ENCODE measurements at regions not wholly inside any gene's neighbourhood (a gene's known extent, or its start where the extent isn't known, plus 50 kb on each side); places are given as distances from the start of the nearest gene placed in this dataset.
"Not testable (repeated sequence)": the region's sequence is repeated elsewhere in the genome, so short reads cannot be mapped to it uniquely, and the experiment has no call there.

DNA sequence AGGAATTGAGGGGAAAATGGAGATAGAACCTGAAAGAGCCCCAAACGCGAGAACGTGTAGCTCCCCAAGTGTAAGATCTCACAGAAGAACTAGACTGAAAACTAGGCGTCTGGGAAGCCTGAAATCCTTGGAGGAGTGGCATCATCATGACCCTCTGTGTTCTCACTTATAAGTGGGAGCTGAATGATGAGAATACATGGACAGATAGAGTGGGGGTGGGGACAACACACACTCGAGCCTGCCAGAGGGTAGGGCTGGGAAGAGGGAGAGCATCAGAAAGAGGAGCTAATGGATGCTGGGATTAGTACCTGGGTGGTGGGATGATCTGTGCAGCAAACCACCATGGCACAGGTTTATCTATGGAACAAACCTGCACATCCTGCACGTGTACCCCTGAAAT is 258.7 kb upstream of the NOTCH2NLA start:
- not testable (repeated sequence) for DNase-seq

DNA sequence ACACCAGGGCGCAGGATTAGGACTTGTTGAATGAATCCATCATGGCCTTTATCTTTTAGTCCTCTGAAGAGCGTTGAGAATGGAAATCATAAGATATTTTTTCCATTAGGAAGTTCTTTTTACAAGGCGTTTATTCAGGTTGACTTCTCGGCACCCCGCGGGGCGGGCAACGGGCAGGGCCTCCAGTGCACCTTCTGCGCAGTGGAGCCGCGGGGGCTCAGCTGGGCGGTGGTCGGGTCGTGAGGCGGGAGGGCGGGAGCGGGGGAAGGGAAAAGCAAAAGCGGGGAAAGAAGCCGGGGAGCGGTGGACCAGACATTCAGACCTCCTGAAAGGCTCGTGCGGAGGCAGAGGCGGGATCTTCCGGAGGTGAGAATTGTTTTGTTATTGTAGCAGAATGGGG is 258.3 kb upstream of the NOTCH2NLA start:
- DNase-seq: not testable (repeated sequence)

DNA sequence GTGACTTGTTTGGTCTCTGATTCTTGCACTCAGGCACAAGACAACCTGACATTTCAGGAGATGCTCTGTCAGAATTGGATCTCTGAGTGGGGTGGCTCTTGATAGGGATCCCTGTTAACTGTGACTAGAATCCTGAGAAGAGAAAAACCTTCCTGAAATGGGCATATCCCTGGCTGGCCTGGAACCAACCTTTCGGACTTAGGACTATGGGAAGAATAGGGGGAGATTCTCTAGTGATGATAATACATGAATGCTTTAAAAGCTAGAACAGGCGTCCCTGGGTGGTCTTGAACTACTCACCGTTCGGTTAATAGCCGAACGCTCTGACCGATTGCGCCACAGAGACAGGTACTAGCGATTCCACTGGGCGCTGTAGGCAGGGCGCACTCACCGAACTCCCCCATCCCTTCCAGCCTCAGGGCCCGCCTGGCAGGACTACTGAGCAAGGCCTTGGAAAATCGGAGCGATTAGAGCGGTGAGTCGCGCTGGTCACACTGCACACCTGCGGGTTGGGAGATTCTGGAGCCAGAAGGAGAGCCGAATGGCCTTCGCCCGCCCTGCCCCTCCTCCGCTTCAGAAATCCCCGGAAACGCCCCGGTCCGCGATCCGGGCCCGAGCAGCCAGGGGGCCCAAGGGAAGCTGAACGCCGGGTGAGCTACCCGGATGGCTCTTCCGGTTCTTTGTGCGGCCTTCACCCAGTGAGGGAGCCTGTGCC is 257.6 kb upstream of the NOTCH2NLA start:
- DNase-seq: not testable (repeated sequence)

DNA sequence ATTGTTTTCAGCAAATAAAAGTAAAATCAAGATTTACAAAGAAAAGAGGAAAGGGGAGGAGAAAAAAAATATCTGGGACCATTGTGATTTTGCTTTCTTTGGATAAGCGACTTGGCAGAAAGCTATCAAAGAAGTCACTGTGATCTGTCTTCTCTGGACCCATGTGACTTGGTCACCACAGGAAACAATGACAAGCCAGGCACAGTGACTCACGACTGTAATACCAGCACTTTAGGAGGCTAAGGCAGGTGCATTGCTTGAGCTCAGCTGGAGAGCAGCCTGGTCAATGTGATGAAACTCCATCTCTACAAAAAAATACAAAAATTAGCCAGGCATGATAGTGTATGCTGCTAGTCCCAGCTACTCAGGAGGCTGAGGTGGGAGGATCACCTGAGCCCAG is 255.4 kb upstream of the NOTCH2NLA start:
- DNase-seq: not testable (repeated sequence)

DNA sequence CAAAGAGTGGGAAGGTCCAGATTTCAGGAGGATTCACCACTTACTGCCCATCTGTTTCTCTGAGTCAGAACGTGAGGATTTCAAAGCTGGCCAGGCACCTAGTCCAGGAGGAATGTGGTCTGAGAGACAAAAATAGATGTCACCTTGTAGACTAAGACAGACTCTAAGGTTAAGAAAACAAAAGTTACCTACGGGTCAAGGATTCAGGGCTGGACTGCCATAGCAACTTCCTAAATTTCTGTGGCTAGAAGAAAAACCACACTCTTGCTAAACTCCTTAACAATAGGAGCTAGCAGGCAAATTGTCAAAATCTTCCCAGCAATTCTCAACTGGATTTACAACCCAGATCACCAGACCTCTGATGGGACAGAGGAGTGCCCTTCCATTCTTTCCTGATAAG is 250.4 kb upstream of the NOTCH2NLA start:
- DNase-seq: not testable (repeated sequence)

DNA sequence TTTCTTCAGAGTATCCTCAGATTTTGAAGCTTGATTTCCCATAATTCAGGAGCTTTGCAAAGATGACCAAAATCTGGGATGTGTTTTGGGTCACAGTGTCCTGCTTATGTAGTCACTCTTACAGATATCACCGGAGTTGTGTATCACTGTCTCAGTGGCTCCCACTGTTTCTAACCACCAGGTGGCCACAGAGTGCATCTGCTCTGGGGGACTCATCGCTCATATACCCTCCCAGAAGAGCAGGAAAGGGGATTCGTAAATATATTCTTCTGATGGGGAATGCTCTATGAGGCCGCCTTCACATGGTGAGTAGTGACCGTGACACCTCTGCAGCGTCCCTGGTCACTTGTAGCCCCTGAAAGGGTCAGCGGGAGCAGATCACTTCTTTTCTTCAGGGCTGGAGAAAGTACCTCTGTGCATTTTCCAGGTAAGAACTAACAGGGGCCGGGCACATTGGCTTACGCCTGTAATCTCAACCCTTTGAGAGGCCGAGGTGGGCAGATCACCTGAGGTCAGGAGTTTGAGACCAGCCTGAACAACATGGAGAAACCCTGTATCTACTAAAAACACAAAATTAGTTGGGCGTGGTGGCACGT is 249.4 kb upstream of the NOTCH2NLA start:
- not testable (repeated sequence) for DNase-seq

DNA sequence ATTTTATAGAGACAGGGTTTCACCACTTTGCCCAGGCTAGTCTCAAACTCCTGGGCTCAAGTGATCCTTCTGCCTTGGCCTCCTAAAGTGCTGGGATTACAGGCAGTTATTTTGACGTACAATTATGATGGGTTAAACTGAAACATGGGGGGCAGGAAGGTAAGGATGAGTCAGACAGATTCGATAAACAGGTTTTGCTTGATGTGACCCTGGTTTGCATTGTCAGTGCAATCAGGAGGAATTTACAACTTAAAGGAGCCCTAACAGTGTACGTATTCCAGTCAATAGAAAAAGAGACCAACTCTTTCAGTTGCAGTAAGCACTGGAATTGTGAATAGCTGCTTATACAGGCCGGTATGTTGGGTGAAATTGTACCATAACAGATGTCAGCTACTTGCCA is 246.3 kb upstream of the NOTCH2NLA start:
- not testable (repeated sequence) for DNase-seq

DNA sequence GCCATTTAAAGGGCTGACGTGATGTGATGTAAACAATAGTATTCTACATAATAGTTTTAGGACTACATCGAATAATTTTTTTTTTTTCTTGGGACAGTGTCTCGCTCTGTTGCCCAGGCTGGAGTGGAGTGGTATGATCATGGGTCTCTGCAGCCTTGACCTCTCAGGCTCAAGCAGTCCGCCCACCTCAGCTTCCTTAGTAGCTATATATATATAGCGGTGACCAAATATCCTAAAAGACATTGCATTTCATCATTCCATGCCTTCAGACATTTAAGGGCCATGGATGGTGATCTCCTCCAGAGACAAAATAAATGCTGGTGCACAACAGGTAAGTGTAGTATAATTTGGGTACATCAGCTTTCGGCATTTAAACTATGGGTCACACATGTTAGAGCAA is 245.4 kb upstream of the NOTCH2NLA start:
- DNase-seq: not testable (repeated sequence)

DNA sequence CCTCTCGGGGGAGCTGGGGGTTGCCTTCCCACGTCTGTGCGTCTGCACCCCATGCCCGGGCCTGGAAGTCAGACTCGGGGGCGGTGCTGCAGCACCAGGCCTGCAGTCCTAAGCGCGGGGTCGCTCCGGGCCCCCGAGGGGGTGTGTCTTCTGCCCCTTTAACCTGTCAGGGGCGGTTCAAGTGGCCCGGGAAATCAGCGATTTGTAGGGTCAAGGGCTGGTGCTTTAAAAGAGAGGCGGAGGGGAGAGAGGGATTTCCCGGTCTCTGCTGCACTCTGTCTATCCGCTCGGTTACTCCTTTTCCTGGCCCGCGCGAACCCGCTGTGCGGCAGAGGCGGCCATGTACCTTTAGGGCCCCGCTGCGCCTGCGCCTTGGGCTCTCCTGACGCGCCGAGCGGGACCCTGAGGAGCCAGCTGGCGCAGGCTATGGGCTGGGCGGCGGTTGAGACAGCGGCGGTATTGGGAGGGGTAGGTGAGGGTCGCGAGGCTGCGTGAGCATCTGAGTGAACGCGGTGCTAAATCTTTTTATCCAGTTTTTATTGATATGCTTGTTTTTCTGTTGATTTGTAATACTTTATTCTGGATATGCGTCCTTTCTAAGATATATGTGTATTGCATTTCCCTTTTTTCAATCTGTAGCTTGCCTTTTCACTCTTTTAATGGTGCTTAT is 243.5 kb upstream of the NOTCH2NLA start:
- not testable (repeated sequence) for DNase-seq

DNA sequence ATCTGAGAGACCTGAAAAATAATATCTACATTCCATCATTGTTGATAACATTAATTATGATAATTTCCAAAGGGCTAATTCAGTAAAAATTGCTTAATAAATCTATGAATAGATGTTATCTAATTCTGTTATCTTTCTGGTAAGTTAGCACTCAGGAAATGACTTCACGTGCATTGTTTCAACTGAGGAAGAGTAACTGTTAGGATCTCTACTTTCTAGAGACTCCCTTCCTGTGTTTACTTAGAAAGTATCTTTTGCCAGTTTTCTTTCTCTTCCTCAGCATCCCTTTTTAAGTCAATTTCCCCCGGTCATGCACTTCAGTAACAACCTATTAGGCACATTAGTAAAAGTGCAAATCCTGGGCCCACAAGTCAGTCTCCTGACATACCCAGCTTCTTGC is 231.1 kb upstream of the NOTCH2NLA start:
- DNase-seq: not testable (repeated sequence)

DNA sequence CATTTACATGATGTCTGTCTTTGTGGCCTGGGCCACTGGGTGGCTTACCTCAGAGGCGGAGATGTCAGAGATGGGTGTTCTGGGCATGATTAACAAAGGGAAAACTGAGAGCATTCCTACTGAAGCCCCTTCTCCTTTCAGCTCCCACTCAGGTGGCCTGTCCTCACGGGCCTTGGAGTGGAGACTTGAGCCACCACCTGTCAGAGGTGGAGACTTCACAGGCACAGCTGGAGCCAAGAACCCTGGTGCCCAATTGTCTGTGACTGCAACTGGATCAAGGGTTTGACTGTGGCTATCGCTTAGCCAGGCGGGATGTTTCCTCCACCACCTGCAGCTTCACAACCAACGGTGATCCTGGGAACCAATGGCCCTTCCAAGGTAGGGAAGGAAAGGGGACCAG is 230.5 kb upstream of the NOTCH2NLA start:
- DNase-seq: not testable (repeated sequence)

DNA sequence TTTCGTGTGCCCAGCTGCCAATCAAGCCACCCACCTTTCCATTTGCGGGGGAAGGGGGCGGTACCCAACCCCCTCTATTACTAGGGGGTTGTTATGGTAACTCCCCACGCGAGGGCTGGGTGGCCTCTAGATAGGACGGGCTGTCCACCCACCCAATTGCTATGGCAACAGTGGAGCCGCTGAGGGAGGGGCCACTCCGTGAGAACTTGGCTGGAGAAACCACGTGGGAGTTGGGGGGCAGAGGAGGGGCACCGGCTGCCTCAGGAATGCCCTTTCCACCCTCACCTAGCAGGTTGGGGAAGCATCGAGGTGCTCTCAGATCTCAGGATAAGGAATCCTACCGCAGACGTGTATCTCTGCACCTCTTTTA is 220.0 kb upstream of the NOTCH2NLA start:
- not testable (repeated sequence) for DNase-seq

DNA sequence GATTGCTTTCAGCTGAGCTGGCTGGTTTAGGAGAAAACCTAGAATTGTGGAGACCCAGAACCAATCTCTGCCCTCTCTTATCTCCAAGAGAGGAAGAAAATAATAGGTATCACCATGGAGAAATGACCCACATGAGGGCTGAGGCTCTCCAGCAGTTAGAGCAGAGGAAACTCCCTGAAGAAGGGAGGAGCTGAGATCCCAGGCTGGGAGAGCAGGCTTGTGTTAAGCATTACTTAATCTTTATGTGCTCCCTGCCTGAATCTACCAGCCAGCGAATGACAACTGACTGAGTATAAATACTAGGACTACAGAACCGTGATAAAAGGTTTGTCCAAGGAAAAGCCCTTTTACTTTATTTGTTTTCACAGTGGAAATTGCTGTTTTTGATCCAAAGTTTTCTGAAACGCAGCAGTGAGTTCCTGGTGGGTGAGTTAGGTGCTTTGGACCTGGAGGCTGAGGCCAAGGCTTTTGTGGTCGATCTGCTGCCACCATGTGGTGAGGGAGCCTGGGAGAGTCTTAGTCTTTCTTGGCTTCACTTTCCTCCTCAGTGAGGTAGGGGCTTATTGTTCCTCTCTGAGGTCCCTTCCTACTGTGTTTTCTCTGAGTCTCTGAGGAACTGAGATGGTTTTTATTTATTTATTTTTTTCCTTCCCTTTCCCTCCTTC is 219.5 kb upstream of the NOTCH2NLA start:
- not testable (repeated sequence) for DNase-seq

DNA sequence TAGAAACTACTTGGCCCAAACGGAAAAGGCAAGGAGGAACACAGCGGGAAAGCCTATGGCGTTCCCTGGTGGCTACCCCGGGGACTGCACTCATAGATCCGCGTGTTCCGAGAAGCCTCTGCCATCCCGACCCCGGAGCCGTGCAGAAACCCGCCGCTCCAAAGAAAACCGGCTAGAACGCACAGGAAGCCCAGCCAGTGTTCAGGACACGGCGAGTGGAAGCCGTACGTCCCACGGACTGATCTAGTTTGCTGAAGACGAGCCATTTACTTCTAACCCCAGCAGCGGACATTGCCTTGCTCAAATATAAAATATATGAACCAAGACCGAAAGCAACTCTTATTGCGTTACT is 215.0 kb upstream of the NOTCH2NLA start:
- not testable (repeated sequence) for DNase-seq

DNA sequence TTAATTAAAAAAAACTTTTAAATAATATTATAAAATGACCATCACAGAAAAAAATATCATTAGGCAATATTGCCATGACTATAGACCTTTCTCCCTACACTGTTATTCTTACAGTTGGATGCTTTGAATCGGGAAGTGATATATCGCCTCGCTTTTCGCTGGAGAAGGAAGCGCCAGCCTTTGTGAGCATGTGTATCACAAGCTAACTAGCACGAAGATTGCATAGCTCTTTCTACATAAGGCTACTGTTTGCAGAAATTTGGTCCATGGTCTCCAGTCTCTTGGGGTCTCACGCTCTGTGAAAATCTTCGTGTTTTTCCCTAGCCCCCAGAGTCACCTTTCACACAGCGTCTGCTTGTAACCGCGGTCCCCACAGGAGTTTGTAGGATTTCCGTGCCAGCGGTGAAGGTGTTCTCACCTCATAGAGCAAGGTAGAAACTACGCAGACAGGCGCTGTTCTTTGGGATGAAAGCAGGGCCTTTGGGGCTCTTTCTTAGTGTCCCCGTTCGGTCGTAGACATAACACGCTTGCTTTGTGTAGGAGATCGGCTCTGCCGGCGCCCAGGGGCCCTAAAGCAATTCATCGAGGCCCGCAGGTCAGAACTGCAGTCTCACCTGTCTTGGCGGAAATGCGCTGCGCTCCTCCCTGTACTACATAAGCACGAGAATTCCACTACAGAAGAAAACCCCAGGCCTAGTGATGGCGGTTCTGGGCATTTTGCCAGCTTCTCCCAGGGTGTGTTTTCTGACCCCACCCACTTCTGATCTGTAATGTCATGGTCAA is 214.5 kb upstream of the NOTCH2NLA start:
- not testable (repeated sequence) for DNase-seq

DNA sequence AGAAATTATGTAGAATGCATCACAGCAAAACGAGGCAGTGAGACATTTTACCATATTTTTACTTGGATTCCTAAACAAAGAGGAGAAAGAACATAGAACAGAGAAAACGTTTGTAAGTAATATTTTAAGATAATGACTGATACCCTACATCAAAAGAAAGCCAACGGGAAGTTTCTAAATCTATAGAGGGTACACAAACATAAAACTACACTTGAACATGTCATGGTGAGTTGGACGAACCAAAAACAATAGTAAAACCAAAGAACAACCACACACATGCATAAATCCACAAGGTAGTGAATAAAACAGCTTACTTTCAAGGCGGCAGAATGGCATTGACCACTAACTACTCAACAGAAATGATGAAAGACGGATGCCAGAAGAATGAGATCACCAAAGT is 209.7 kb upstream of the NOTCH2NLA start:
- DNase-seq: not testable (repeated sequence)

DNA sequence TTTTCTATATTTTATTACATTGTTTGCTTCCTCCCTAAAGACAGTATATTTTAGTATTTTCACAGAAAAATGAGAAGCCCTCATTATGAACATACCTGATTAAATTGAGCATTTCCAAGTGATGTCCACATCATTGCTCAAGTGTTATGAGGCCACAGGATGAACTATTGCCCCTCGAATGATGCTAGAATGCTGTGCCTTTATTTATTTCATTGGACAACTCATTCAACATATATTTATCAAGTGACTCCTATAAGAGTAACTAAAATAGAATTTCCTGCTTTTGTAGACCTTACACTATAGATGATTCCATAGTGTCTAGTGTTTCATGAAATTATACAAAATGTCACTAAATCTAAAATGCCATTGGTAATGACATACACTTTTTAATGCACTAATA is 187.8 kb upstream of the NOTCH2NLA start:
- DNase-seq: not testable (repeated sequence)

DNA sequence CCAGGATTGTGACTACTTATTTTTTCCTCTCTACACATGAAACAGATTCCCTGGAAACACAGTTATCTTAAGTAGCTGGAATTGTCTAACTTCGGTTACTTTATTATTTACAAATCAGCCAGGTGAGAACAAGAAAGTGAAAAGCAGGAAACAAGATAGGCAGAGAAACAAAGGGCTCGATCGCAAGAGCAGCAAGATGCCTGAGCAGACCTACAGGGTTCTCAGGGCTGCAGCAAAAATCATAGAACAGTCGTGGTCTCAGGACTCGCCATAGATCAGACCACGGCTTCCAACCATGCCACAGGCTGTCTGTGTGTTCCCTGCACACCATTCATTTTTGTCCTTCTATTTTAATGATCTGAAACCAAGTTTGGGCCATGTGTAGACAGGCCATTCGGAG is 186.2 kb upstream of the NOTCH2NLA start:
- DNase-seq: not testable (repeated sequence)

DNA sequence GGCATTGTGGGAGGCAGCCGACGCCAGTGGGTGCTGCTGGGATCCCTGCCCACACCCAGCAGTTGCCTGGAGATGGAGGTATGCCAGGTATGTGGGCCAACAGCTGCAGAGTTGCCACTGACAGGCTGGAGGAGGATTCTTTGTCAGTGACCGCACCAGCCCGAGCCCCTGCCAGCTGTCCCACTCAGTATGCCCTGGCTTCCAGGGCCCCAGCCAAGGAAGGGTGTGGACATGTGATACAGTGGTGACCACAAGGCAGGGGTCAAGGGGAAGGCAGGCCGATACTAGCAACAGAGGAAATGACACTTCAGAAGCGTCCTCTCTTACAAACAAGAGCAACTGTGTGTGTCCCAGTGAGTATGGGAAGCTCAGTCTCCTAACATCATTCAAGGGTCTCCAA is 185.1 kb upstream of the NOTCH2NLA start:
- not testable (repeated sequence) for DNase-seq

DNA sequence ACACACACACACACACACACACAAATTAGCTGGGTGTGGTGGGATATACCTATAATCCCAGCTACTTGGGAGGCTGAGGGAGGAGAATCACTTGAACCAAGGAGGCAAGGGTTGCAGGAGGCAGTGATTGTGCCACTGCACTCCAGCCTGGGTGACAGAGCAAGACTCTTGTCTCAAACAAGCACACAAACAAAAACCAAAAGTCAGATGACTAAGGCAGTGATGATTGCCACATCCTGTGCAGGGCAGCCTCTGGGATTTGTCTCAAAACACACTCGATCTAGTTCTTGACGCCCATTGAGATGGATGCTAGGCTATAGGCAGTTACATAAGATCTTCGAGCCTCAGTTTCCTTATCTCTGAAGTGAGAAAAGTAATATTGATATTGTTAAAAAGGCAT is 183.1 kb upstream of the NOTCH2NLA start:
- not testable (repeated sequence) for DNase-seq

DNA sequence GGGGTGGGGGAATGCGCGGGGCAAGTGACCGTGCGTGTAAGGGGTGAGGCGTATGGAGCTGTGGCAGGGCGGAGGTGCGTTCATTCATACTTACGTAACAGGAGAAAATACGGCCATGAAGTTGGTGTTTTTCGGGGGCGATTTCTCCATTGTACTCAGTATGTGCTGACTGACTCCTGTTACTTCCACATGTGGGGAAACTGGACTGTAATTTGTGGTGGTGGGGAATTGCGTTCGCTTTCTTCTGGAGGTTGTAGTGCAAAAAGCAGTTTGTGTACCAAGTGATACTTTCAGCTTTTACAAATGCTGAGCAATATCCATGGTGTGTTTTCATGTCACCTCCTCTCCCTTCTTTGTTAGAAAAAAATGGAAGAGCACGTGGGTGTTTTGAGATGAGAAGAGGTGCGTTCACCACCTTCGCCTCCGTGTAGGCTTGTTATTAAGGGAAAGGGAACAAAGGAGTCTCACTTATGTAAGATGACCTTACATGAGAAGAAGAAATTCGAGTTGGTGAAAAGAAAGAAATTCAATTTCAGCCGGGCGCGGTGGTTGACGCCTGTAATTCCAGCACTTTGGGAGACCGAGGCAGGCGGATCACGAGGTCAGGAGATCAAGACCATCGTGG is 181.1 kb upstream of the NOTCH2NLA start:
- DNase-seq: not testable (repeated sequence)

DNA sequence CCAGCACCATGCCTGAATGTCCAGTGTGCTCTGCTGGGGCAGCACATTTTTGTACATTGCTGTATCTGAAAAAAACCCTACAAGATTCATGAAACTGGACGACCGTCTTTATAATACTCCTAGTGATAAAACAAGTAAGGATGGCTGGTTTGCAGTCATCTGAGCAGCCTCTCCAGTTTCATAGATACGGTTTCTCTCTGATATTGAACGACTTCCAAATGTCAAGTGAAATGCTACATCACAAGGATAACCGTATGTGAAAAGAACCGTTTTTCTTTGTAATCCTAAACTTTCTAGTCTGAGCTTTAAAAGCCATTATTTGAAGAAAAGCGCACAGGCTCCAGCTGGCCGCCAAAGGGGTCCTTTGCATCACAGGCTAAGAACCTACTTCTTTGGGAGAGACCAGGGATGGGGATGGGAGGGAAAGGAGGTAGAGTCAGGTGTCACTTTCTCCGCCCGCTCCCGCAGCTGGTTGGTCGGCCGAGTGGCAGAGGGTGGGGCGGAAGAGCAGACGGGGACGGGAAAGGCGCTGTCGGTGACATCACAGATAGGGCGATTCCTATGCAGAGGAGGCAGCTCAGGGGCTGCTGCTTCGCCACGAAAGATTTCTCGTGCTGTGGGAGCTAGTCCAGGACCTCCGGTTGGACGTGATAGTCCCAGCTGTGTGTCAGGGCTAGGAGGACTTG is 180.4 kb upstream of the NOTCH2NLA start:
- not testable (repeated sequence) for DNase-seq

All from amniotic stem cell (primary cell).